DOHH2 (cell line): ENCODE measurements at regions not wholly inside any gene's neighbourhood (a gene's known extent, or its start where the extent isn't known, plus 50 kb on each side); places are given as distances from the start of the nearest gene placed in this dataset.

ENCODE experiments used
- CTCF ChIP-seq: fragments of 200-600 bp; sonication (generic); IDR thresholded peaks from one replicate; pipeline ENCODE4 v1.5.1; 2014; ENCODE audit warnings: antibody characterized with exemption, mild to moderate bottlenecking, low read depth, low read length; ENCODE audit not compliant: poor library complexity, severe bottlenecking
- EZH2phosphoT487 ChIP-seq: fragments of 200-600 bp; sonication (generic); IDR thresholded peaks from 2 replicates; pipeline ENCODE4 v1.6.1; 2017; ENCODE audit warnings: borderline replicate concordance, mild to moderate bottlenecking, antibody characterized with exemption, low read length, moderate library complexity, mixed read lengths

DNA sequence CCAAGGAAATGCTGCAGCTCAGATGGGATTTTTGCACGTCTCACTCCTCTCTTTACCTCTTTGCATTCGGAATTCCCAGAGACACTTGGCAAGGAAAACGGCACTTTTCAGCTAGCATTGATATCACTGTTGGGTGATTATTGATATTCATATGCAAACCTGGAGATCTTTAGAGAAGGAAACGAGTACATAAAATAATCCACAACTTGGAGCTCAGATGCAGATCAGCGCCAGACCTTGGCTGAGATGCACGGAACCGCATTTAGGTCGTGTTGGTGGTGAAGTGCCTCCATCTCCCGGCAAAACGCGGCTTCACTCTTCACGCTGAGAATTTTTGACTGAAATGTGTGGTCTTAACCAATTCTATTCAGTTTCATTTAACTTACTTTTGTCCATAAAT is 77.2 kb upstream of the ARHGEF7 start:
- no peak for TF ChIP-seq CTCF
- TF ChIP-seq EZH2phosphoT487 = no peak
